ENCODE measurements at regions not wholly inside any gene's neighbourhood (a gene's known extent, or its start where the extent isn't known, plus 50 kb on each side); places are given as distances from the start of the nearest gene placed in this dataset.
A peak's percentile ranks its signal among the peaks of the same experiment; 100 is the strongest.

DNA sequence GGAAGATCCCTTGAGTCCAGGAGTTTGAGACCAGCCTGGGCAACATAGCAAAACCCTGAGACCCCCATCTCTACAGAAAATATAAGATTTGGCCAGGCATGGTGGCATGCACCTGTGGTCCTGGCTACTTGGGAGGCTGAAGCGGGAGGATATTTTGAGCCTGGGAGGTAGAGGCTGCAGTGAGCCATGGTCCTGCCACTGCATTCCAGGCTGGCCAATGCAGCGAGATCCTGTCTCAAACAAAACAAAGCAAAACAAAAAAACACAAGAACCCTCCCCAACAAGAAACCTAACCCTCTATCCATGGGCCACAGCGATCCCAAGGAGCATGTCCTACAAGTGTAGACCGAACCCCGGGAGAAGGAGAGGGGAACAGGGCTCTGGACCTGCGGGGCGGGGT is 133.3 kb downstream of the MGAT5B start:
- no peak for DNase-seq

DNA sequence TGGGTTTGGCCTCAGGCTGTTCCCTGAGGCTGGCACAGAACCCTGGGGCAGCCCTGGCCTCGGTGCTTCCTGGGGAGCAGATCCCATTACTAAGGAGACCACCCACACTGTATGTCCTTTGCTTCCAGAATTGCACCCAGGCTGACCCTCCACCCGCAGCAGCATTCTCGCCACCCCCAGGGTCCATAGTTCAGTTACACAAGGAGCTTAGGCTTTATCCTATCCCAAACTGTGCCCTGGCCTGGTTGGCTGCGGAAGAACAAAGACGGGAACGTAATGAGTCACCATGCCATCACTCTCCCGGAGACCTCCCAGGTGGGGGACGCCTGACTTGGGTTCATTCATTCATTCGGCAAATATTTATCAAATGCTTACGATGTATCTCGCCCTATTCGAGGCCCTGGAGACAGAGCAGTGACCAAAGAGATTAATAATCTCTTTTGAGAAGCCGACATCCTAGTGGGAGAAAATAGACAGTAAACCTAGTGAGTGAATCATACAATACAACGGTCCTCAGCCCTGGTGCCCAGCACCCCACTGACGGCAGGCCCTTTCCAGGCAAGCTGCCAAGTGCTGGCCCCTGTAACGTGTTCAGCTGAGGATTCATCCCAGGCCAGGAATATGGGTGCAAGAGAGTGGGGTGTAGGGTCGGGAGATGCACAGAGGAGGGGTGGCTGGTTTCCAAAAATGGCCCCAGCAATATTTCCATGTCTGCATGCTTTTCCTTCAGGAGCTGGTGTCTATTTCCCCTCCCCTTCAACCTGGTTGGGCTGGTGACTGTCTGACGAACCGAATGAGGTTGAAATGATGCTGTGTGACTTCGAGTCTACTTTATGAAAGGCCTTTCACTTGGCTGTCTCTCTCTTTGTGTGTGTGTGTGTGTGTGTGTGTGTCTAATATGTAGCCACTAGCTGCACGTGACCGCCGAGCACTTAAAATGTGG is 134.2 kb downstream of the MGAT5B start:
- peak; percentile 90 for DNase-seq

DNA sequence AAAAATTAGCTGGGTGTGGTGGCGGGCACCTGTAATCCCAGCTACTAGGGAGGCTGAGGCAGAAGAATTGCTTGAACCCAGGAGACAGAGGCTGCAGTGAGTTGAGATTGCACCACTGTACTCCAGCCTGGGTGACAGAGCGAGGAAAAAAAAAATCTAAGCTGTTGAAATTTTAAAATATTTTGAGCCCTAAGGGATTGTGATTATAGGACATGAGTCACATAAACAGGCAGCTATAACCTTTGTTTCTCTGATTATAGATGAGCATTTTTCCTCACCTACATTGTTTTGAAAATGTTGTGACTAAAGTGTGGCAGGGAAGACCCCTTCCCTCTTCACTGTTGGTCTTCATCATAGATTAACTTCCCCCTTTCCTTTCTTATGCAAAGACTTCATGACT is 135.5 kb downstream of the MGAT5B start:
- no peak for DNase-seq

DNA sequence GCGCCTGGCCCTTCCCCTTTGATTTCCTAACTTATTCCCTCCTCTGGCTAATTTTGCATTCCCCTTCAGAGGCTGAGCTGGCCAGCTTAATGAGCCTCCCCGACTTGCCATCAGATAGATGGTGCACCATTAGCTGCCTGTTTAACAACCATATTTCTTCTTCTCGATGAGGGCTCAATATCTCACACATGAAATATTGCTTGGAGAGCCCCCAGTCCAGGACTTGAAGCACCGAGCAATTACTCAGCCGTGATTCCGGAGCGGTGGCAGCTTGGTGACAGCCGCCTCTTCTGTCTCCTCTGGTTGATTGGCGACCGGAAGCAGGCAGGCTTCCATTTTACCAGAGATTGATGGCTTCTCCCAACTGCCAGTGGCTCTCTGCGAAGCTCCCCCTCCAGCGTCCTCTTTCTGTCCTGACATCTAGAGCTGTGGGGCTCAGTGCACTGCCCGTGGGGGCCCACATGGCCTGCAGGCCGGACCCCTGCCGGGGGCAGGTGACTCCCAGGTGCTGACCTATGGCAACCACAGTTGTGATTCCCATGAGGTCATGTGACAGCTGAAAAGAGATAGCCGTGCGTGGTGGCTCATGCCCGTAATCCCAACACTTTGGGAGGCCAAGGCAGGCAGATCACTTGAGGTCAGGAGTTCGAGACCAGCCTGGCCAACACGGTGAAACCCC is 133.7 kb upstream of the SEC14L1 start:
- DNase-seq = no peak

DNA sequence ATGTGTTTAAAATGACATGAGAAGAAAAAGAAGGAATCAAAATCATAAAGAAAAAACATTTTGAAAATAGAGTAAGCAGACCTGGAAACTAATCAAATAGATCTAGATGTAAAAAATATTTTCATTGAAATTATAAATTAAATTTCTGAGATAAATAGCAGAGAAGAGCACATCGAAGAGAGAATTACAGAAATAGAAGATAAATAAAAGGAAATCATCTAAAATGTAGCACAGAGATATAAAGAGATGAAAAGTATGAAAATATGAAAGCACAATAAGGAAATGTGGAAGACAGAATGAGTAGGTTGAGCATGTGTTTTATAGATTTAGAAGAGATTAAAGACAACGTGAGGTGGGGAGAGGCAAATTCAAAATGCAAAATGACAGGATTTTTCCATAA is 130.9 kb upstream of the SEC14L1 start:
- no peak for DNase-seq

DNA sequence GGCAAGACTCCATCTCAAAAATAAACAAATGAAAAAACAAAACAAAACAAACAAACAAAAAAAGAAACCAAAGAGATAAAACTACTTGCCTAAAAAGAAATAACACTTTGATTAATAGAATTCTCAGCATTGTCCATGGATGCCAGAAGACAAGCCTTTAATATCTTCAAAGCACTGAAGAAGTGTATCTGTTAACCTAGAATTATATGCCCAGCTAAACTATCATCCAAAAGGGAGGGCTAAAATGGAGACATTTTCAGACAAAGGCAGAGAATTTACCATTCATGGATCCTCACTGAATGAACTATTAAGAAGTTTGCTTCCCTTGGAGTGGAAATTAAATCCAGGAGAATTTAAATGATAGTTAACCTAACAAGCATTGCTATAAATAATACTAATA is 130.1 kb upstream of the SEC14L1 start:
- DNase-seq = no peak

DNA sequence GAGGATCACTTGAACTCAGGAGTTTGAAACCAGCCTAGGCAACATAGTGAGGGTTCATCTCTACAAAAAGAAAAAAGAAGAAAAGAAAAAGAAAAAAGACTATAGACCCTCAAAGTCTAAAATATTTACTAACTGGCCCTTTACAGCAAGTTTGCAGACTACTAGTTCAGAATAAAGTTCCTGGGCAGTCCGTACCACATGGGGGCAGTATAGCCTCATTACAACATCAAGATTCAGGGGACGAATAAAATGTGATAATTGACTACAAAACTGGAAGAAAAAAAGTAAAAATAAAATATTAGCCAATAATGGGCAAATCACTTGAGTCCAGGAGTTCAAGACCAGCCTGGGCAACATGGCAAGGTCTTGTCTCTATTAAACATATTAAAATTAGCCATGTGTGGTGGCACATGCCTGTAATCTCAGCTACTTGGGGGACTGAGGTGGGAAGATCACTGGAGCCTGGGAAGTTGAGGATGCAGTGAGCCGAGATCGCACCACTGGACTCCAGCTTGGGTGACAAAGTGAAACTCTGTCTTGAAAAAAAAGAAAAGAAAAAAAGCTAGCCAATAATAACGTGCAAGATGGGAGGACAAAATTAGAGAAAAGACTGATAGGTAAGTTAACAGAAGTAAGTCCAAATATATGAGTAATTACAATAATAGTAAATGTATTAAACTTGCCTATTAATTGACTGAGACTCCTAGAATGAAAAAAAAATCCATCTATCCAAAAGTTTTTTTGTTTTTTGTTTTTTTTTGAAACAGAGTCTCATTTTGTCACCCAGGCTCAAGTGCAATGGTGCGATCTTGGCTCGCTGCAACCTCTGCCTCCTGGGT is 129.4 kb upstream of the SEC14L1 start:
- DNase-seq = peak; percentile 64

DNA sequence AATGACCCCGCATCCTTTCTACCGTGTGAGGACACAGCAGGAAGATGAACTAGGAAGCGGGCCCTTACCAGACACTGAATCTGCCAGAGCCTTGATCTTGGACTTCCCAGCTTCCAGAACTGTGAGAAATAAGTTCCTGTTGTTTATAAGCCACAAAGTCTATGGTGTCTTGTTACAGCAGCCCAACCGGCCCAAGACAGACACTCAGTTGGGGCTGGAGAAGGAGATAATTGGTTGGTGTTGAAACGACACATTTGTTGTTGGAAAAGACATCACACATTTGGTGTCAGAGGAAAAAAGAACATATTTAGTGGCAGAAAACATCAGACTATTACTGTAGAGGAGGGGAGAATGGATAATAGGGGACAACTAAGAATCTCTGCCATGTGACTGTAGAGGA is 122.3 kb upstream of the SEC14L1 start:
- no peak for DNase-seq

DNA sequence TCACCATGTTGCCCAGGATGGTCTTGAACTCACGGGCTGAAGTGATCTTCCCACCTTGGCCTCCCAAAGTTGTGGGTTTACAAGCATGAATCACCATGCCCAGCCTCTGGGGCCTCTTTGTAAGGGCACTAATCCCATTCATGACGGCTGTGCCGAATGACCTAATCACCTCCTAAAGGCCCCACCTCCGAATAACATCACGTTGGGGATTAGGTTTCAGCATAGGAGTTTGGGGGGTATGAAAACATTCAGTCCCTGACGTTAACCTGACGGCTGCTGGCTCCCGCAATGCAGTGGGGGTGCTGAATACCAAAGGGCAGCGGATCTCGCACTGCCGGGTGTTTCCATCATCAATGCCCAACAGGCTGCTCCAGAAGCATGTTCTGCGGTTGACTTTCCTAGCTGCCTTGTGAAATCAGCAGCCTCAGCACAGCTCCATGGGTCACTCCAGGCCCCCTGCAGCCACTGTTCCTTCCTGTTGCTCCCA is 120.8 kb upstream of the SEC14L1 start:
- no peak for DNase-seq

DNA sequence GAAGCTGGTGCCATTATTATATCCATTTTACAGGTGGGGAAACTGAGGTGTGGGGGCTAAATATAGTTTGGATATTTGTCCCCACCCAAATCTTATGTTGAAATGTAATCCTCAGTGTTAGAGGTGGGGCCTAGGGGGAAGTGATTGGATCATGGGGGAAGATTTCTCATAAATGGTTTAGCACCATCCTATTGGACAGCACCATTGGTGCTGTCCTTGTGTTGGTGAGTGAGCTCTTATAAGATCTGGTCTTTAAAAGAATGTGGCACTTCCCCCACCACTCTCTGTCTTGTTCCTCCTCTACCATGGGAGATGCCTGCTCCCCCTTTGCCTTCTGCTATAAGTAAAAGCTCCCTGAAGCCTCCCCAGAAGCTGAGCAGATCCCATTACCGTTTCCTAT is 119.8 kb upstream of the SEC14L1 start:
- no peak for DNase-seq

DNA sequence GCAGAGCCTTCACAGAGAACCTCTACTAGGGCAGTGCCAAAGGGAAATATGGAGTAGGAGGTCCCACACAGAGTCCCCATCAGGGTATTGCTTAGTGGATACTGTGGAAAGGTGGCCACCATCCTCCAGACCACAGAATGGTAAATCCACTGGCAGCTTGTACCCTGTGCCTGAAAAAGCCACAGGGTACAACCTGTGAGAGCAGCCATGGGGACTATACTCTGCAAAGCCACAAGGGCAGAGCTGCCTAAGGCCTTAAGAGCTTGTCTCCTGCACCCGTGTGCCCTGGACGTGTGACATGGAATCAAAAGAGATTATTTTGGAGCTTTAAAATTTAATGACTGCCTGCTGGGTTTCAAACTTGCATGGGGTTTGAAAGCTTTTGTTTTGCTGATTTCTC is 118.0 kb upstream of the SEC14L1 start:
- DNase-seq = no peak

DNA sequence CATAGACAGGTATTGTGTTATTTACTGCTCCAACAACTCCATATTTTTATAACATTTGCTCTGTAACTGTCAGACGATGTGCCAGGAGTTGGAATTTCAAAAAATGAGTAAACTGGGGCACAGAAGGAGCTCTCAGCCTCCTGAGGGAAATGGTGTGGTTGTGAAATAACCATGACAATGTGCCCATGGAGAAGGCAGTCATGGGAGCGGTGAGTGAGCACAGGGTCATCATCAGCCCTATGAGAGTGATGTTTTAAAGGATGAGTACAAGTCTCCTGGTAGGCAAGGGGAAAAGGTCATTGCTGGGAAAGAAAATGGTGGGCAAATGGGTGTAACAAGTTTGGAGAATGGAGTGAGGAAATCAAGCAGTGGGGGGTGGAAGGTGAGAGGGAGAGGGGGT is 115.0 kb upstream of the SEC14L1 start:
- DNase-seq = no peak

DNA sequence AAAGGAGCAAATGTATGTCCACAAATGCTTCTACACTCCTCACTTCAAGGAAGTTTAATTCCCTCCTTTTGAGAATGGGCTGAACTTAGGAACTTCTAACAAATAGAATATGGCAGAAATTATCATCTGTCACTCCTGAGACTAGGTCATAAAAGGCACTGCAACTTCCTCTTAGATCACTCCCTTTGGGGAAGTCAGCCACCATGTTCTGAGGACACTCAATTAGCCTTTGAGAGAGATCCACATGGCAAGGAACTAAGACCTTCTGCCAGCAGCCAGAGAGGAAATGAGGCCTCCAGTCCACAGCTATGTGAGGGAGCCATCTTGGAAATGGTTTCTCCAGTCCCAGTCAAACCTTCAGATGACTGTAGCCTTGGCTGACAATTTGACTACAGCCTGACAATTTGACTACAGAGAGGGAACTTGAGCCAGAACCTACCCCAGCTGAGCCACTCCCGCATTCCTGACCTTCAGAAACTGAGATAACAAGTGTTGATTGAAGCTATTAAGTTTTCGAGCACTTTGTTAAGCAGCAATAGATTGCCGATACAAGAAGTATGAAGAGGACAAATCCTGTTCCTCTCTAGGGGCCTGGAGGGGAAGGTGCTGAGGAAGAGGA is 113.4 kb upstream of the SEC14L1 start:
- no peak for DNase-seq

DNA sequence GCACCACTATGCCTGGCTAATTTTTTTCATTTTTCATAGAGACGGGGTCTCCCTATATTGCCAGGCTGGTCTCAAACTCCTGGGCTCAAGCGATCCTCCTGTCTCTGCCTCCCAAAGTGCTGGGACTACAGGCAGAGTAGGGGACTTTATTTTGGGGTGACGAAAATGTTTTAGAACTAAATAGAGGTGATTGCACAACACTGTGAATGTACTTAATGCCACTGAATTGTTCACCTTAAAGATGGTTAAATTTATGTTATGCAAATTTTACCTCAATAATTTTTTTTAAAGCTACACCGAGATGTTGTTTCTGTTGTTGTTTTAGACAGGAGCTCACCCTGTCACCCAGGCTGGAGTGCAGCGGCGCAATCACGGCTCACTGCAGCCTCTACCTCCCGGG is 111.9 kb upstream of the SEC14L1 start:
- DNase-seq = no peak

DNA sequence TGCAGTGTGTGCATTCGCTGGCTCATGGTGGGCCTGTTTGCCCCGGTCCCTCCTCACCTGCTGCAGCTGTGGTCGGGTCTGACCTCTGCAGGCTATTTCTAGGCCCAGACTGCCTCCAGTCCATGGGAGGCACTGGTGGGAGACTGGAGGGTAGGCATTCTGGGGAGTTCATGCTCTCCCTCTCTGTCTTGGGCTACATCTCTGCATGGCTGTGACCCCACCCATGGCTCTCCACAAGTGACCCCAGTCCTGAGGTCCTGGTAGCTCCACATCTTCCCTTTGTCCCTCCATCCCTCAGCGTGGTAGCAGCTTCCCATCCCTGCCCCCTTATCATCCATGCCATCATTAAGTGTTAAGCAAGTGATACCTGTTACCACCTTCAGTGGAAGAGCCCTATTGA is 107.8 kb upstream of the SEC14L1 start:
- DNase-seq = no peak

DNA sequence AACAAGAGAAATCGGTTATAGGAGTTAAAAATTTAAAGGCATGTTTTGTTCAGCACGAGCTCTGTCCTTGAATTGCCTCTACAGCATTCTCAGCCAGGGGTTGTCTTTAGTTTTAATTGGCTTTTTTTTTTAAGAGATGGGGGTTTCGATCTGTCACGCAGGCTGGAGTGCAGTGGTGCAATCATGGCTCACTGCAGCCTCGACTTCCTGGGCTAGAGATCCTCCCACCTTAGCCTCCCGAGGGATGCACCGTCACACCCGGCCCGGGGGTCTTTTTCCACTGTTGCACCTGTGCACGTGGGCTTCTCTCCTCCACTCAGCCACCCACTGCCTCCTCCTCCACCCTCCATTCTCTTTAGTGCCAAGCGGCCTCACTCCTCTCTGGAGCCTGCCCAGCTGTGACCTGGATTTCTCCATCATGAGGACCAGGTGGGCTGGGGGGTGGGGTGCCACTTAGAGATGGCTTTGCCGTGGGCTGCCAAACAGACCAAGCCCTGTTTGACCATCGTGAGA is 106.8 kb upstream of the SEC14L1 start:
- no peak for DNase-seq

DNA sequence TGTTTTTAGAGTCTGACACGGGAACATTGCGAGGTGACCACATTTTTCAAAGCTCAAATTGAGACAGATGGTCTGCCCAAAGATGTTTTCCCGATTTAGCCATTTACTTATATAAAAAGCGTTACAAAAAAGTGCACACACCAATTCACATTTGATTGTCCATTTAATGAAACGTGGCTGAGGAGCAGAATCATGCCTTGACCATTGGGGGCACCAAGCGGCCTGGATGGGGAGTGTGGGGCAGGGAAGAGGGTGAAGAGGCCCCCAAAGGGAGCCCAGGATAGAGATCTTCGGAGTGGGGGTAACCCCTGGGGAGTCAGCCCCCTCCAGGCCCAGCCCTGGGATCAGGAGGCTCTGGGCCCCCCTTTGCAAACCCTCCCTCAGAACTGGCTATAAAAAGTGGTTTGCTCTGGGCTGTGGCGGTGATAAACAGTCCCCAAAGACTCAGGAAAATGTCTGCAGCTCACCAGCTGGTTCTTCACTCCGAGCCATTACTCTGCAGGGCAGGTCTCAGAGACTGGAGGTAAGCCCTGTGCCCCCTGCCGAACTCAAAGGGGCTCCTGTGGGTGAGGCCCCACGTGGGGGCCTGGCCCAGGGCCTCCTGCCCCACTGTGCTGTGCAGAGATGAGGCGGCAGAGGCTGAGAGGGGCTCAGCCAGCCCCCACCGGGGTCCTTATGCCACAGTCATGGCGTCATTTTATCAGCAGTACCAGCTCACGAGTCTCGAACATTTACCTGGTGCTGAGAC is 105.9 kb upstream of the SEC14L1 start:
- no peak for DNase-seq

DNA sequence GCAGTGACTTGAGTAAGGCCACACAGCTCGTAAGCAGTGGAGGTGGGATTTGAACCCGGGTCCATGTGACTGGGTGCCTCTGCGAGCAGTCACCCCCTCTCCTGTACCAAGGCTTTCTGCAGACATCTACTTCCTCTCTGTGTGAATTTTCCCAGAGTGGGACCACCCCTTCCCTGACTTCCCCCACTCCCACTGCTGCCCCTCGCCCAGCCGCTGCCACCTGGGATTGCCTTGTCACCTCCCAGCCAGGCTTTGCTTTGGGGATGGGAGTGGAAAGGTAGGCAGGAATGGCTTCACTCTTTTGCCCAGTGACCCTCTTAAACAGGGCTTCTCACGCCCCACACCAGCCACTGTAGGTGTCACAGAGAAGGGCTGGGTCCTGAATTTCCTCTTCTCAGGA is 105.2 kb upstream of the SEC14L1 start:
- DNase-seq = no peak

DNA sequence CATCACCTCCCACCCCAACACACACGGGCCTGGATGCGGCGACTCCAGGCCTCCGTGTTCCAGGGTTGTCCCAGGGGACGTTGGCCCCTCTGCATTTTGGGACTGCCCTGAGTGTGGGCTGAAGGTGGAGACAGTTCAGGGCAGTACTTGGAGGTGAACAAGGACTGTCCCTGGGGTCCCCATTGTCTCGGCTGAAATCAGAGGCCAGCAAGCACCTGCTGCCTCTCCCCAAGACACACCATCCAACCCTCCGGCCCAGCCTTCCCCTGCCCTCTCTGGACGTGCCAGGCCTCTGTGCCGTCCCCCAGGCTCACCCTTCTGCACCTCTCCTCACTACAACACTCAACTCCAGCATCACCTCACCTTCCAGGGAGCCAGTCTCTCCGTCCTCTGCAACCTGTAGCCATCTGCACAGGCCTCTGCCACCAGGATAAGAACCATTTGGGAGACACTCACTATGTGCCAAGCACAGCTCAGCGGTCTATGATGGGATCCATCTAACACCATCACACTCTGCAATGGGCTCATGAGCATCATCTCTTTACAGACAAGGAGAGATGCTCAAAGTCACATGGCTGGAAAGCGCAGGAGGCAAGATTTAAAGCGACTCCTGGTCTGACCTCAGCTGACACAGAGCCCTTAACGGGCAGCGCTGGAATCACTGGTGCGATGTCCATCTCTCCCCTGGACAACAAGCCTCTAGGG is 104.5 kb upstream of the SEC14L1 start:
- DNase-seq = no peak

DNA sequence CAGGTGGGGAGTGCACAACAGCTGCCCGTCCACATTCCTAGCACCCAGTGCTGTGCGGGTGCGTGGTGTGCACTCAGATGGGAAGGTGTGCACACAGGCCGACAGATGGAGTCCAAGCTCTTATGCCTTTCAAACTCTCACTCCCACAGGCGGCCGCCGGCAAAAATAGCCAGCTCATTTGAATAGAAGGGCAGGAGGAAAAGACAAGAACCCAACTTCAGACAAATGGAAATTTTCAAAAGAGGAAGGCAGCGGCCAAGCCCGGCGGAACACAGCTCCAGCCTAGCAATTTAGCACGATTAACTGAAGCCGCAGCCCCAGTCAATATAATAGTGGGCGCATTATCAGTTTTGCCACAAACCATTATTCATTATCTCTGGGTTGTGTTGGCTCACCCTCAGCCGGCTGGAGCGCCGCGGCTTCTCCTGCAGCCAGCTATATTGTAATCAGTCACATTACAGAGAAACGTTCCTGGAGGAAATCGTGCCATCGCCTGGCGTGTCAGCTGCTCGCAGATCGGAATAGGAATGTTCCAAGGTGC is 103.9 kb upstream of the SEC14L1 start:
- DNase-seq = peak; percentile 89

DNA sequence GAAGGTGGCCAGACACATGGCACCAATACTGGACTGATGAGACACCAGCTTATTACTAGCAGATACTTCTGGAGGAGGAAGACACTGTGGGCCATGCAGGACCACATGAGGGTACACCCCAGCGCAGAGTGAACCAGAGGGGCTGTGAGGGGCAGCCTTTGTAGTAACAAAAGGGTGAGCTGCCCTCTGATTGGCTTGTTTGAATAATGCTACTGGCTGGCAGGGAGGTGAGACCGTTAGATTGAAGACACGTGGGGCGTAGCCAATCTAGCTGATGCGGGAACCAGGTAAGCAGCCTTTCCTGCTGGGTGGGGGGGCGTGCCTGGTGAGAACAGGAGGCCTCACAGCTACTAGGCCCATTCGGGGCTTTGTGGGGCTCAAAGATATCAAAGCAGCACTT is 102.8 kb upstream of the SEC14L1 start:
- DNase-seq = peak; percentile 43
